GM19238 (cell line): ENCODE measurements at regions not wholly inside any gene's neighbourhood (a gene's known extent, or its start where the extent isn't known, plus 50 kb on each side); places are given as distances from the start of the nearest gene placed in this dataset.
"Not testable (repeated sequence)": the region's sequence is repeated elsewhere in the genome, so short reads cannot be mapped to it uniquely, and the experiment has no call there.

Experiments used
- DNase-seq: peaks from one replicate; pipeline ENCODE4 v3.0.0; 2011; ENCODE audit warnings: low spot score; ENCODE audit not compliant: insufficient read length

DNA sequence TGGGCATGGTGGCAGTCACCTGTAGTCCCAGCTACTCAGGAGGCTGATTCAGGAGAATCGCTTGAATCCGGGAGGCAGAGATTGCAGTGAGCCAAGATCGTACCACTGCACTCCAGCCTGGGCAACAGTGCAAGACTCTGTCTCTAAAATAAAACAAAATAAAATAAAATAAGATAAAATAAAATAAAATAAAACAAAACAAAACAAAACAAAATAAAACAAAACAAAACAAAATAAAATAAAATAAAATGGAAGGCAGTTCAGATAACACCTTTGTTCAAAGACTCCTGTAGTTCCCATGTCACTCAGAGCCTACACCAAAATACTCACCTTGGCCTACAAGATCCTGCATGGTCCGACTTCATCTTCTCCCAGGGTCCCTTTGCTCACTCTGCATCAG lies 61.3 kb downstream of the SYF2 start:
- not testable (repeated sequence) for DNase-seq

DNA sequence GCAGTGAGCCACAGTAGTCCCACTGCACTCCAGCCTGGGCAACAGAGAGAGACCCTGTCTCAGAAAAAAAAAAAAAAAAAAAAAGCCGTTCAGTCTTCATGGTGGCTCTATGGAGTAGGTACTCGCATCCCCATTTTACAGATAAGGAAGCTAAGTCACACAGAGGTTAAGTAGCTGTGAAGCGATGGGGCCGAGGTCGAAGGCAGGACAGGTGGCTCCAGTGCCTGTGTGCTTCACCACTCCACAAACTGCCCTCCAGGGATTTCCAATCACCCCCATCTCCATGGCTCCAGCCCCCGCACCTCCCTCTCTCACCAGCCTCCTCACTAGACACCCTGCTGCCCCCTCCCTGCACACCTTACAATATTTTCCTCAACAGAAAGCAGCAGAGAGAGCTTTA lies 61.9 kb downstream of the SYF2 start:
- no peak for DNase-seq

DNA sequence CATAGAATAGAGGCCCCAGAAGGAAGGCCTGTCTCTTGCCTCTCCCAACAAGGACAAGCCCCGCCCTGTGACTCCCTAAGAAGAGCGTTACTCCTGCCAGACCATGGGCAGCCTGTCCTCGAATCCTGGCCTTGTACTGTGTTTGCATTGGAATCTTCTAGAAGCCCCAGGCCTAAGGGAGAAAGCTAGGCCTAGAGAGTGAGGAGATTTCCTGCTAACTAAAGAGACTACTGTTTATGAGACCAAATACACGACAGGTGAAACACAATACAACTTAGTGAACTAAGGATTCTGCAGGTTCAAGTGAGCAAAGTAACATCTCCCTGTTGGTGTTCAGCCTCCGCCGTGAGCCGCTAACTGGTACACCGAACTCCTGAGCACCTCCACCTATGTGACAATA lies 62.7 kb downstream of the SYF2 start:
- no peak for DNase-seq

DNA sequence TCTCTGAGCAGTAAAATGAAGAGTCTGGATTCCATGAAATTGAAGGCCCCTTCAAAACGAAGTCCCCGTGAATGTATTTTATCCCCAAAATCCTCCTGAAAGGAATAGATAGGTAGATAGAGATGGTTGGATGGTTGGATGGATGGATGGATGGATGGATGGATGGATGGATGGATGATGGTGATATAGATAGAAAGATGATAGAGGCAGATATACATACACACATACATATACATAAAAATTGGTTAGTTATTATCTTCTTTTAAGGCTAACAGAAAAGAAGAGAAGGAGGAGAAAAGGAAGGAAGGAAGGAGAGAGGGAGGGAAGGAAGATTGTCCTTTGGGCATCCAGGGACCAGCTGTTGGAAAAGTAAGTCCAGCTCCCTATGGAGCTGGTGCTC lies 63.1 kb downstream of the SYF2 start:
- DNase-seq, result no peak

DNA sequence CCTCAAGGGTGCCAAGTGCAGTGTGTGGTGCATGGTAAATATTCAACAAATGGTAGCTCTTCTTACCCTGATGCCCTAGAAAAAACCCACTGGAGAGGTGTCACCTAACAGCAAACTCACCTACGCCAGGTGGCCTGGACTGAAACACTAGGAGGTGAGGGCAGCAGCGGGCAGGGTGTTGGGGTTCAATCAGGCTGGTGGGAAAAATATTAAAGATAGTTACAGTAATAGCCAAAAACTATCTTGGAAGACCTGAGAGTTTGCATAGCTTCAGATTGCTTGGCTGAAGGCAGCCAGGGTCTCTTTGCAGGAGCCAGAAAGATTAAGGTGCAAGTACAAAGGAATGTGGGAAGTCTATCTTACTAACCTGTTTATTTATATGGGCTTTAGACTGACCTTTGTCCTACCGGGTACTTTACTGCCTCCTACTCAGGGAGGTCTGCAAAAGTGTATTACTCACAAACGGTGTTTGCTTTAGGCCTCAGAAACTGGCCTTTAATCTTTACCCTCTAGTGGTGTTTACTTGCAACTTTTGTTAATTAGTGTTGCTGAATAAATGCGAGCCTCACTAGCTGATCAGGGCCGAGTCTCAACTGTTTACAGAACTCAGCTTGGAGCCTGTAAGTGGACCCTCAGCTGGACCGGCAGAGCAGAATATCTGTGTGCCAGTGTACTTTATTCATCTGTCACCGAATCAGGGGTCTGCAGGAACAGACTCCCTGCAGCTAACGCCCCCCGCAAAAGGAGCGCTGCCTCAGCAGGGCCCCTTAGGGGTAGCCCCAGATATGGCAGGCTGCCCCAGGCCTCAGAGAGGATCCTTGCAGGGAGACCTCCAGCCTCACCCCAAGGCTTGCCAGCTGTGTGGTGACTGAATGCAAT lies 63.9 kb downstream of the SYF2 start:
- DNase-seq, result no peak

DNA sequence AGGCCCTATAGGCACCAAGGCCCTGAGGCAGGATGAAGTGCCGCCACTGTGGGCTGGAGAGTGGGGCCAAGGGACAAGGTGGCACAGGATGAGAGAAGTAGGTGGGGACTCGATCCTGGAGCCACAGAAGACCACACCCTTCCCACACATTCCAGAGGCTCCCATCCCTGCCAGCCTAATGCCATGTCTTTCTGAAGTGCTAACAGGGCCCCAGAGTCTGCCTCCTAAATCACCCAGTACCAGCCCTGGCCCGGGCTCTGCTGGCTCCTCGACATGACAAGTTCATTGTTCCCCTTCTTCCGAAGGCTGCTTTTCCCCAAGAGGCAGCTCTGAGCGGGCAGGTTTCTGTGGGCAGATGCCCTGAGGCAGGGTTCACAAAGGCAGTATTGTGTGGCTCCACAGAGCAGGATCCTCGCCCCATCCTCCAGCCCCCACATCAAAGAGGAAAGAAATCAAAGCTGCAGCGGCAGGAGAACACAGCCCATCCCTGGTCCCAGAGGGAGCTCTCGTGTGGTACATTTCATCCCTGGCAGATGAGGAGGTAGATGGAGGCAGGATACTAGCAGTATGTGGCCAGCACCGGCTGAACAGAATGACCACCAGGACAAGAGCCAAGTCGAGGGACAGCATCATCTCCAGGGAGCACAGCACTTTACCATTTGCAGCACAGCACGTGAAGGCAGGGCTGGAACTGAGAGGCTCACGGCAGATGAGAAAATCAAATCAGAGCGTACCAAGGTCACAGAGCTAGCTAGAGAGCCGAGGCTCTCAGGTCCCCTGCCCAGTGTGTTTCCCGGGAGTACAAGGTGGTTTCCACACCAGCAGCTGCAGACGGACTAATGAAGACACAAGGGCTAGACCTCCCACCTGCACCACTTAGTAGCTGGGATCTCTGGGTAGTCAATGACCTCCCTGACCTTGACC lies 64.8 kb downstream of the SYF2 start:
- no peak for DNase-seq

DNA sequence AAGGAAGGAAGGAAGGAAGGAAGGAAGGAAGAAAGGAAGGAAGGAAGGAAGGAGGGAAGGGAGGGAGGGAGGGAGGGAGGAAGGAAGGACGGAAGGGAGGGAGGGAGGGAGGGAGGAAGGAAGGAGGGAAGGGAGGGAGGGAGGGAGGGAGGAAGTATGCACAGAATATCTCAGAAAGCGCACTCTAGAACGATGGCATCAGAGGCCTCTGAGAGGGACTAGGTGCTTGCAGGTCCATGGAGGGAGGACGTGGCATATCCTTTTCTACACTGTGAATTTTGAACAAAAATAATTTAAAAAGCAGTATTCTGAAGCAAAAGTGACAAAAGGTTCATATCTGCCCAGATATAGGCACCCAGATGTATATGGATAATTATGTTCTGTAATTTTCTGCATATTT lies 65.5 kb downstream of the SYF2 start:
- DNase-seq, result no peak

DNA sequence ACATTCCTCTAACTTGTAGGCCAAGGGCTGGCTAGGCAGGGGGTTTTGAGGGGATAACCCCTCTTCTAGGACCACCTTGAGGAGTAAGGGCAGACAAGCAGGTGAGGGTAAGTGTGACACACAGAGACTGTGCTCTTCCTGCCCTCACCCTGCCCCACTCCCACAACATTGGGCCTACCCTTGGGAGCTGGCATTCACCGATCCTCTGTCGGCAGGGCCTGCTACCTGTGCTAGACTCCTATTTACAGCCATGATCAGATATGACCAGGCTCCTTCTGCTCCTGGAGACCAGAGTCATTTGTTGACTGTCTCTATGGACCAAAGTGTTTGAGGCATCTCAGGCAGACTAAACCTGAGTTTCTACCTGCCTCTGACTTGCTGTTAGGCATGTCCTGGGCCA lies 68.3 kb downstream of the SYF2 start:
- no peak for DNase-seq

DNA sequence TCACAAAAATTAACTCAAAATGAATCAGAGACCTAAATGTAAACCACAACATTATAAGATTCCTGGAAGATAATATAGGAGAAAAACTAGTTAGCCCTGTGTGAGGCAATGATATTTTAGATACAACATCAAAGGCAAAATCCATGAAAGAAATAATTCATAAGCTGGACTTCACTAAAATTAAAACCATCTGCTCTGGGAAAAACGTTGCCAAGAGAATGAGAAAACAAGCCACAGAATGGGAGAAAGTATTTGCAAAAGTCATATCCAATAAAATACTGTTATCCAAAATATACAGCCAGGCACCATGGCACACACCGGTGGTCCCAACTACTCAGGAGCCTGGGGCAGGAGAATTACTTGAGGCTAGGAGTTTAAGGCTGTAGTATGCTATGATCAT lies 70.3 kb downstream of the SYF2 start:
- no peak for DNase-seq

DNA sequence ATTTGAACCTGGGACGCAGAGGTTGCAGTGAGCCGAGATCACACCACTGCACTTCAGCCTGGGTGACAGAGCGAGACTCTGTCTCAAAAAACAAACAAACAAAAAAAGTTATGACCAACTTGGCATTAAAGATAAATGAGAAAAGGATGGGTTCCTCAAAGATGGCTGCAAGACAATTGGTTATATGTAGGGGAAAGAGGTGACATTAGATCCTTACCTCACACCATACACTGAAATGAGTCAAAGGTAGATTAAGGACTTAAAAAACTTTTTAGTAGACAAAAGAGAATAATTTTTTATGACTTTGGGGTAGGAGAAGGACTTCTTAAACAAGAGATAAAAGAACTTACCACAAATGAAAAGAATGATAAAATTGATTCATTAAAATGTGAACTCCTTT lies 74.5 kb downstream of the SYF2 start:
- DNase-seq, result no peak

DNA sequence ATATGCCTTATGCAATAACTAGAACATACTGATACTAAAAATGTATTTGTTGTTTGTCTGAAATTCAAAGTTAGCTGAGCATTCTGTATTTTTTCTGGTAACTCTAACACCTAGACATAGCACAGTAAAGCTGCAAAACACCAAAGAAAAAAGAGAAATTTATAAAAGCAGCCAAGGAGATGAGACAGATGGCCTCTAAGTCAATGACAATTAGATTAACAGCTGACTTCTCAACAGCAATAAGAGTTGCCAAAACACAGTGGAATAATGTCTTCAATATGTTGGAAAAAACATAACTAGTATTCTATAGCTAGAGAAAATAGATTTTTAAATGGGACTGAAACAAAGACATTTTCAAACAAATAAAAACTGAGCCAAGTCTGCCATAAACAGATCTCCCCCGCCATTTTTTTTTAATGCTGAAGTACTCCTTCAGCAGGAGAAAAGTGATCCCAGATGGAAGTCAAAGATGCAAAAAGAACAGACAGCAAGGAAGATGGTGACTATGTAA lies 81.3 kb downstream of the SYF2 start:
- DNase-seq, result no peak

DNA sequence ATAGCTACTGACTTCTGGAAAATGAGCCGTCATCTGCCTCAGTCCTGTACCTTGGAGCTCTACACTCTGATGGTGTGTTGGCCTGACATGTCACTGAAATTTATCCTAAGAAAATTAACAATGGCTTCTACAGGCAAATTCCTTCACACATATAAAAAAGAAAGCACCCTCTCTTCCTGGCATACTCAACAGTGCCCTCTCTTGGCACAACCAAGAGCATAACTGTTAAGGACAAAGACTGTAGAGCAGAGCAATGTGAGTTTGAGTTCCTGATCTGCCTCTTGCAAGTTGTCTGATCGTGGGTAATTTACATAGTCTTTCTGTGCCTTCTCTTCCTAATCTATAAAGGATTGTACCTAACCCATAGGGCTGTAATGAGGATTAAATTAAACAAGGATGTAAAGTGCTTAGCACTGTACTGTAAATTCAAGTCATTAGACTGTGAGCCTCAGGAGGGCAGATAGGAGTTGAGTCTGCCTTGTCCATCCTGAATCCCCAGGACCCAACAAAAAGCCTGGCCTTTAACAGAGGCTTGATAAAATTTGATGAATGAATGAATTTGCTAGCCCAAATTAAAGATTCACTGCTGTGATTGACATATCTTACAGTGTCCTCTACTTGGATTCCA lies 83.5 kb downstream of the SYF2 start:
- DNase-seq, result no peak

DNA sequence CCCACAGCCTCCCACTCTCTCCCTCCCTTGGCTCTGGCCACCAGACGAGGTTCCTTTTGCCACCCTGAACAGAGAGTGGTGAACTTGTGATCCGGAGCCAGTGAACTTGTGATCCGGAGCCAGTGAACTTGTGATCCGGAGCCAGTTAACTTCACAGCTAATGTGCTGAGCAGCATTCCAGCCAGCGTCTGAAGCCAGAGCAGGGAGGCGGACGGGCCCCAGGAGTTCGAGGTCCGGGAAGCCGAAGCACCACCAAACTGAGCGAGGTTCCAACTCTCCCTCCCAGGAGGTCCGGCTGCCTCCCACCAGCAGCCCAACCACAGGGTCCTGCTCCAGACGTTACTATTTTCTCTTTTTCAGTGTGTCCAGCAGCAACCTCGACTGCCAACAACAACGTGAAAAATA lies 85.8 kb downstream of the SYF2 start:
- no peak for DNase-seq

DNA sequence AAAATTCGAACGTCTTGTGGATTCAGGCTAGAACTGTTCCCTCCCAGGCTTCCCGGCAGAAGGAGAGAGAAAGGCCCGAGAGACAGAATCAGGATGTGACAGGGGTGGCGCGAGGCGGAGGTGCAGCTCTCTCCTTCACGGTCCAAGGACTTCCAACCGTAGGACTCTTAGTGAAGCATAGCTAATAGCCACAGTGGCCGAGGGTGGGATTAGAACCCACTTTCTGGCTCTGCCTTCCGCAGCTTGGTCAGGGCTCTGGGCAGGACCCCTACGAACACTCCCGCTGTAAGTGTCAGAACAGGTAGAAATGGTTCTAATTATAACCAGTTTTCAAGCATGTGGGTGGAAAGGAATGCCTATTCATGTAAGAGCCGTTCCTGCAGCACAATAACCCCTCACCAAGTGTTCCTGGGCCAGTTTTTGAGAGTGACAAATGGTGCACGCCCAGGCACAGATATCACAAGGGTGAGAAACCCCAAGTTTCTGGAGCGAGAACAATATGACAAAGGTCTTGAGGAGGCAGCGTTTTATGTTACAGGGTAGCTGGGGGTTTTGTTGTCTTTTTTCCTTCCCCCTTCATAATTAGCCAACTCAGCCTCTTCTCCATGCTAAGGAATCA lies 86.4 kb downstream of the SYF2 start:
- DNase-seq, result peak; percentile 23

DNA sequence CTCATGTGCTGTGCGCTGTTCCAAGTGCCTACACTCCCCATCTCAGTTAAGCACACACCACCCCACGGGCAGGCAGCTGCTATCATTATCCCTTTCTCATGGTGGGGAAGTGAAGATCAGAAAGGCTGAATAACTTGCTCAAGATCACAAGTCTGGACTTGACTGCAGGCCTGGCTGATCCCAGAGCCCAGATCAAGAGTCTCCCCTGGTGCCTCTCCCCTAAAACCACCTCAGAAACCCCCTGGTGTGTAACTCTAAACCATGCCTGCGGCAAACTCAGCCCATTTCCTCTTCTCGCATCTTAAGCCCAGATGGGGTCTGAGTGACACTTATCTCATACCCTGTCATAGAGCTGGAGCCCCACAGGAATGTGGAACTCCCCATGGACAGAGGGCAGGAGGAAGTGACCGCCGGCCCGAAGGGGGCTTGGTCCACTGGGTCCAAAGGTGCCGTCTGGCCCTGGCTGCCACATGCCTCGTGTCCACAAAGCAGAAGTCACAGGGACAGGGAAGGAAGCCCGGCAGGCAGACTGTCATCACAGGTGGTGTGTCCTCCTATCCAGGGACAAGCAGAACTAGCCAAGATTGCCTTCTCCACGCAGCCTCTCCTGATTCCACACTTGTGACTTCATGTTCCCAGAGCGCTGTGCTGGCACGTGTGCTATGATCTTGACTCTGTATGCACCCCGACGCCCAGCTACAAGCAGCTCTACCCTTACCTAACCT lies 92.1 kb downstream of the SYF2 start:
- DNase-seq, result peak; percentile 55

DNA sequence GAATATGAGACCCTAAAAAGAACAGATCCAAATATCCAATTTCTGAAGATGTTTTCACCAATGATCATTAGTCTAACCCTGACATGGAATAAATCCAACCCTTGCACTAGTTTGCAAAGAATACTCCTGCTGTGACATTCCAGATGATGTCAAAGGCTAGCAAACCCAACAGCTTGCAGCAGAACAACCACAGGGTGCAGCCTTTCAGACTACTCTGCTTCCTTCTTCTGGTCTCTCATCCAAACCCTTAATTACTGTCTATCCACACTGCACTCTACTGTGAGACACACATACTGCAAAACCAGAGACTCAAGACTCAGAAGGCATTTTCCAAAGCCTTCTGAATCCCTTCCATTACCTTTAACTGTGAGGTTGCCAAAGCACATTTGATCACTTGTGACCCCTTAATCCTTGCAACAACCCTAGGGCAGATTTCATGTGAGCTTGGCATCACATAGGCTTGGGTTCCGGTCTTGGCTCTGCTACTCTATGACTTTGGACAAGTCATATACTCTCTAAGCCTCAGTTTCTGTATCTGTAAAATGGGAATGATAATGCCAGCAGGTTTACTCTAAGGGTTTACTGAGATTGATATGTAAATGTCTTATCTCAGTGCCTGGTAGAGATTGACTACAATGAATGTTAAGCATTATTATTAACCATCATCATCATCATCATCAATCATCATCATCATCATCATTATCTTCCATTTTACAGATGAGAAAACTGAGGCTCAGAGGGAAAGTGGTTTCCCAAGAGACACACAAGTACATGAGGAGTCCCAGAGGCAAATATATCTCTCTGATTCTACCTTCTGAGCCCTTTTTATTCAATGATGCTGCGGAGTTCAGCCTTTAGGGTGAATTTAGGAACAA lies 94.5 kb downstream of the SYF2 start:
- DNase-seq, result no peak

DNA sequence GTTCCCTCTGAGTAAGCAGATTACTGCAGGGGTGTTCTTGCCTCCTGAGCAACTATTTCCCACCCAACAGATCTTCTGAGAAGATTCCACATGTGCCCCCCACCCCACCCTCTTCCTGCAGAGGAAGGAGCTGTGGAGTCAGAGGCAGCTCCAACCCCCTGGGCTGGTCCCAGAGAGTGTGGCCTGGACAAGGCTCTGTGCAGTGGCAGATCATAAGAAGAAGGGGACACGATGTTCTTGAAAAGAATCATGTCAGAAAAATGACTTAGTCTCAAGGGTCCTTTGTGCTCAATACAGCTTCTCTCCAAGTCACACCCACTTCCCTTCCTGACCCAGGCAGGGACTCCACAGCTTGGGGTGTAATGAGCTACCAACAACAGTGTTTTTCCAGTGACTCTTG lies 95.2 kb downstream of the SYF2 start:
- DNase-seq, result no peak

DNA sequence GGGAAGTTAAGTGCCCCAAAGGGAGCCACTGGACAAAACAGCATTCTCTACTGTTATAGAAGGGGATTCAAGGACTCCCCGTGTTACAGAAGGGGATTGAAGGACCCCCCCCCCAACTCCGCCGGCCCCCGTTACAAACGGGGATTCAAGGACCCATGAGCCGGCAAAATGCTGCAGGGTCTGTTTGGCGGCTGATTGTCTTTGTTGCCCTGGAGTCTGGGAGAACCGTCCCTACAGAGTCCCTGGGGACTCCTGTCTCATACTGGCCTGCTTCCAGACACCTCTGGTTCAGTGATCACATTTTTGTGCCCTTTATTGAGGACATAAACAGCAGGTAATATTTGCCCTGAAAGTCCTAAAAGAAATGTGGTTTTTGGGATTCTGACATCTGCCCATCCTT lies 96.4 kb downstream of the SYF2 start:
- DNase-seq, result no peak

DNA sequence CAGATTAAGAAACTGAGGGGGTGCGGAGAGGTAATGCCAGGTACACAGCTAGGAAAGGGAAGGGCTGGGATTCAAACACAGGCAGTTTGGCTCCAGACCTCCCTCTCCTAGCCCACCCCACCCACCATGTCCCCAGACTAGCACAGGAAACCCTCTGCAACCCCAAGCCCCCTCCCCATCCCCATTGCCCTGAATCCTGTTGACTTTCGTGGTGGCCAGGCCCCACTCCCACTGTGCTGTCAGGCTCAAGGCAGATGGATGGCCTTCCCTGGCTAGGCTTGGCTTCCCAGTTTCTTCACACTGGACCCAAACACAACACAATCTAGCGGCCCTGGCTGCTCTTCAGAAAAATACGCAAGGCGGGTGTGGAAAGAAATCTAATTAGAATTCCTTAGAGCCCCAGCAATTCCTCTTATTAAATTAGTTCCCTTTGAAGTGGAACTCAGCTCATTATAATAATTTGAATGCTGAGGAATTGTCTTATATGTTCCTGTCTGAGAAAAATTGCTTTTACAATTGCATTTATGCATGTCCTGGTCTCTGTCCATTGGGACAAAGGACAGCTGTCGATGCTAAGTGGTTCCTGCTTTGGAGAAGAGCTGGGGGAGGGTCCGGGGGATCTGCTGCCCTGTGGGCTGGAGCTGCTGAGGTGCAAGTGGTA lies 97.4 kb downstream of the SYF2 start:
- DNase-seq, result no peak
